Thyroid gland (tissue), 4 donors: ENCODE measurements at regions not wholly inside any gene's neighbourhood (a gene's known extent, or its start where the extent isn't known, plus 50 kb on each side); places are given as distances from the start of the nearest gene placed in this dataset.

Source experiments
- DNase-seq, 2 donors: peaks; one replicate each; pipeline ENCODE4 v3.0.0-alpha.2; 2019
- H3K27ac ChIP-seq, 3 donors: fragments of 200-600 bp; sonication (generic); 1 replicate in 2 of 3; 2 replicates in 1 of 3; pipeline ENCODE4 v1.5.1; 2016 to 2019; ENCODE audit warnings: mild to moderate bottlenecking in 1 of 3, moderate library complexity in 1 of 3
- H3K27me3 ChIP-seq: fragments of 200-600 bp; sonication (generic); one replicate; pipeline ENCODE4 v1.5.1; 2019
- H3K36me3 ChIP-seq, 2 donors: fragments of 200-600 bp; sonication (generic); one replicate each; pipeline ENCODE4 v1.5.1; 2016 to 2019
- H3K4me1 ChIP-seq, 2 donors: fragments of 200-600 bp; sonication (generic); one replicate each; pipeline ENCODE4 v1.5.1; 2017 to 2019
- H3K4me3 ChIP-seq, 3 donors: fragments of 200-600 bp; sonication (generic); replicated peaks in 1 of 3; 1 replicate in 2 of 3; 2 replicates in 1 of 3; pipeline ENCODE4 v1.5.1; 2016; ENCODE audit warnings: mild to moderate bottlenecking in 1 of 3
- H3K9me3 ChIP-seq: fragments of 200-600 bp; sonication (generic); one replicate; pipeline ENCODE4 v1.5.1; 2017
- POLR2A ChIP-seq, 2 donors: fragments of 450-650 bp; IDR thresholded peaks; one replicate each; pipeline ENCODE4 v1.6.1; 2017; ENCODE audit warnings: antibody characterized with exemption in 2 of 2, mild to moderate bottlenecking in 2 of 2, moderate library complexity in 1 of 2
- WGBS, 2 donors: methylation state at CpG; one replicate each; pipeline ENCODE4 v1.1.5; 2017; 5-methylcytosine and 5-hydroxymethylcytosine counted together
- intact Hi-C: fragments of 100-400 bp; cut with DNase I; formaldehyde crosslinking; loops from one replicate; pipeline ENCODE4 v1.15.1; 2023
- TF ChIP-seq, protein P1 (sequence below), 6 experiments: fragments of 200-600 bp in 3 of 6; fragments of 450-650 bp in 3 of 6; sonication (generic) in 3 of 6; IDR thresholded peaks; one replicate each; pipeline ENCODE4 v1.5.1; 2016 to 2019; ENCODE audit warnings: antibody characterized with exemption in 6 of 6, mild to moderate bottlenecking in 2 of 6, inconsistent platforms in 1 of 6, moderate library complexity in 1 of 6

- Histone ChIP-seq H3K4me3 (no peak overlapping the region), H3K4me1 (no peaks in the 10 kb centered on the region), H3K36me3 (no peaks in the 10 kb centered on the region), H3K9me3 (no peaks in the 10 kb centered on the region), H3K27ac (no peak overlapping the region), H3K27me3 (no peaks in the 10 kb centered on the region)
- intact Hi-C loops, result no loop called here
- TF ChIP-seq, protein P1, sequence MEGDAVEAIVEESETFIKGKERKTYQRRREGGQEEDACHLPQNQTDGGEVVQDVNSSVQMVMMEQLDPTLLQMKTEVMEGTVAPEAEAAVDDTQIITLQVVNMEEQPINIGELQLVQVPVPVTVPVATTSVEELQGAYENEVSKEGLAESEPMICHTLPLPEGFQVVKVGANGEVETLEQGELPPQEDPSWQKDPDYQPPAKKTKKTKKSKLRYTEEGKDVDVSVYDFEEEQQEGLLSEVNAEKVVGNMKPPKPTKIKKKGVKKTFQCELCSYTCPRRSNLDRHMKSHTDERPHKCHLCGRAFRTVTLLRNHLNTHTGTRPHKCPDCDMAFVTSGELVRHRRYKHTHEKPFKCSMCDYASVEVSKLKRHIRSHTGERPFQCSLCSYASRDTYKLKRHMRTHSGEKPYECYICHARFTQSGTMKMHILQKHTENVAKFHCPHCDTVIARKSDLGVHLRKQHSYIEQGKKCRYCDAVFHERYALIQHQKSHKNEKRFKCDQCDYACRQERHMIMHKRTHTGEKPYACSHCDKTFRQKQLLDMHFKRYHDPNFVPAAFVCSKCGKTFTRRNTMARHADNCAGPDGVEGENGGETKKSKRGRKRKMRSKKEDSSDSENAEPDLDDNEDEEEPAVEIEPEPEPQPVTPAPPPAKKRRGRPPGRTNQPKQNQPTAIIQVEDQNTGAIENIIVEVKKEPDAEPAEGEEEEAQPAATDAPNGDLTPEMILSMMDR (IDR thresholded peaks at IDR 0.05), result no peak
- TF ChIP-seq POLR2A (IDR thresholded peaks at IDR 0.05), result no peak
- 78 to 89% methylated on average over 1 of the region's 1 CpG for WGBS, 2 donors
- DNase-seq, result no peak
Measured at GRCh38 chr18:34509163-34509562, 200.9 kb upstream of the DTNA start.

- intact Hi-C loops, result no loop called here
- DNase-seq, result no peak
- H3K4me1 ChIP-seq, result no peaks in the 10 kb centered on the region
- 93 to 94% methylated on average over 7 of the region's 7 CpGs for WGBS, 2 donors
- H3K27me3 ChIP-seq, result no peaks in the 10 kb centered on the region
- no peak overlapping the region for H3K27ac ChIP-seq
- TF ChIP-seq, protein P1 (IDR thresholded peaks at IDR 0.05), result no peak
- no peak for TF ChIP-seq POLR2A (IDR thresholded peaks at IDR 0.05)
- H3K4me3 ChIP-seq, result no peak overlapping the region
- H3K9me3 ChIP-seq, result no peaks in the 10 kb centered on the region
- H3K36me3 ChIP-seq, result no peaks in the 10 kb centered on the region
Measured at GRCh38 chr18:34509879-34510586, 200.1 kb upstream of the DTNA start.

- H3K4me1 ChIP-seq, result no peaks in the 10 kb centered on the region
- TF ChIP-seq POLR2A (IDR thresholded peaks at IDR 0.05), result no peak
- TF ChIP-seq, protein P1 (IDR thresholded peaks at IDR 0.05), result no peak
- intact Hi-C loops, result no loop called here
- whole genome bisulfite sequencing, 2 donors, result 72 to 74% methylated on average over 1 of the region's 1 CpG
- no peaks in the 10 kb centered on the region for H3K27me3 ChIP-seq
- H3K36me3 ChIP-seq, result no peaks in the 10 kb centered on the region
- DNase-seq, result no peak
- no peaks in the 10 kb centered on the region for H3K9me3 ChIP-seq
- H3K27ac ChIP-seq, result no peak overlapping the region
- H3K4me3 ChIP-seq, result no peak overlapping the region
Measured at GRCh38 chr18:34510926-34511325, 199.2 kb upstream of the DTNA start.

- no peak overlapping the region for H3K4me3 ChIP-seq
- H3K27ac ChIP-seq, result no peak overlapping the region
- no peak for DNase-seq
- H3K4me1 ChIP-seq, result no peaks in the 10 kb centered on the region
- no peaks in the 10 kb centered on the region for H3K36me3 ChIP-seq
- H3K27me3 ChIP-seq, result no peaks in the 10 kb centered on the region
- TF ChIP-seq, protein P1 (IDR thresholded peaks at IDR 0.05), result no peak
- TF ChIP-seq POLR2A (IDR thresholded peaks at IDR 0.05), result no peak
- intact Hi-C loops, result no loop called here
- H3K9me3 ChIP-seq, result no peaks in the 10 kb centered on the region
Measured at GRCh38 chr18:34511435-34511834, 198.7 kb upstream of the DTNA start.

GRCh38 chr18:34511879-34512278 is 198.2 kb upstream of the DTNA start:
- DNase-seq, result no peak
- Histone ChIP-seq H3K9me3 (no peaks in the 10 kb centered on the region), H3K4me1 (no peaks in the 10 kb centered on the region), H3K36me3 (no peaks in the 10 kb centered on the region), H3K27ac (no peak overlapping the region), H3K4me3 (no peak overlapping the region), H3K27me3 (no peaks in the 10 kb centered on the region)
- intact Hi-C loops, result no loop called here
- TF ChIP-seq, protein P1 (IDR thresholded peaks at IDR 0.05), result no peak
- no peak for TF ChIP-seq POLR2A (IDR thresholded peaks at IDR 0.05)
